ENCODE measurements at regions not wholly inside any gene's neighbourhood (a gene's known extent, or its start where the extent isn't known, plus 50 kb on each side); places are given as distances from the start of the nearest gene placed in this dataset.

- H3K9me1 ChIP-seq (ENCODE audit: control insufficient read depth, insufficient read depth, low read length), result no peaks in the 10 kb centered on the region
- intact Hi-C loops (cut with micrococcal nuclease) (loop anchor here (2.0 to 10.0 kb wide), 6 partner anchors 80 to 467 kb away; partner anchors contain the start of gene ZEB2), in situ Hi-C loops (cut with MboI) (no loop called here)
- H3K4me2 ChIP-seq (ENCODE audit: insufficient read depth, low read length), result peak overlapping the region; percentile 50; the same call in 1 of the 2 replicates
- ChIA-PET POLR2A (no interaction called here), CTCF (ENCODE audit: low intra/inter-chr PET ratio) (no interaction called here)
- peaks cover 0 to 26% of the 10 kb centered on the region in 2 experiments; a peak in 4 of 5 replicates for H3K4me1 ChIP-seq (replicated peaks in 1 of 2; ENCODE audit: control insufficient read depth in 2 of 2, insufficient read depth in 2 of 2, low read length in 2 of 2)
- H3K4me3 ChIP-seq, result no peak overlapping the region
- H3K9me3 ChIP-seq (replicated peaks; ENCODE audit: control insufficient read depth, insufficient read depth, low read depth, low read length), result 0 out of 2 replicates have a peak, but pooled peaks cover 1% of the 10 kb centered on the region
- TF ChIP-seq TRIM24 (IDR thresholded peaks at IDR 0.05) (0 out of 4 replicates have a peak, but pooled peaks of 1 of the 2 experiments have one; percentile 3), MEF2A (IDR thresholded peaks at IDR 0.05; ENCODE audit: control insufficient read depth, low read depth, low read length) (peak; percentile 71; the same call in 1 of the 2 replicates), MCM5 (IDR thresholded peaks at IDR 0.05; ENCODE audit: low read depth) (no peak), BRD4 (IDR thresholded peaks at IDR 0.05) (0 out of 2 replicates have a peak, but pooled peaks have one; percentile 41)
- peak; percentile 45; the same call in 2 of the 3 replicates for ATAC-seq
- H2AFZ ChIP-seq (ENCODE audit: low read depth, low read length), result peak overlapping the region; percentile 61
- WGBS (ENCODE audit: insufficient coverage, low coverage, missing lambda C conversion rate), result 0% methylated on average over 2 of the region's 2 CpGs
- H4K20me1 ChIP-seq (replicated peaks; ENCODE audit: control insufficient read depth, insufficient read depth, low read length), result no peaks in the 10 kb centered on the region
- H3K27me3 ChIP-seq (ENCODE audit: control insufficient read depth in 2 of 2, insufficient read depth in 2 of 2, low read length in 2 of 2), result no peaks in the 10 kb centered on the region
- H3K9ac ChIP-seq (ENCODE audit: insufficient read depth in 1 of 2, low read depth in 2 of 2, low read length in 2 of 2), result 0 out of 4 replicates have a peak overlapping the region, but pooled peaks of 1 of the 2 experiments have one; percentile 7
- H3K27ac ChIP-seq (ENCODE audit: extremely low read depth, low read depth, low read length), result peak overlapping the region; percentile 65
- no peaks in the 10 kb centered on the region for H3K79me2 ChIP-seq (ENCODE audit: control insufficient read depth, insufficient read depth, low read length)
- peak in 2 of 4 experiments; percentile 16 to 38 for DNase-seq (ENCODE audit: extremely low read depth in 1 of 4, low spot score in 3 of 4)
- FAIRE-seq, result no peak
- no TSS peak for BruUV-seq (replicated peaks)
- H3K36me3 ChIP-seq (ENCODE audit: control insufficient read depth, insufficient read depth, low read length), result no peaks in the 10 kb centered on the region
Observed at GRCh38 chr2:144151851-144152250, 368.1 kb downstream of the ZEB2 start.

DNA sequence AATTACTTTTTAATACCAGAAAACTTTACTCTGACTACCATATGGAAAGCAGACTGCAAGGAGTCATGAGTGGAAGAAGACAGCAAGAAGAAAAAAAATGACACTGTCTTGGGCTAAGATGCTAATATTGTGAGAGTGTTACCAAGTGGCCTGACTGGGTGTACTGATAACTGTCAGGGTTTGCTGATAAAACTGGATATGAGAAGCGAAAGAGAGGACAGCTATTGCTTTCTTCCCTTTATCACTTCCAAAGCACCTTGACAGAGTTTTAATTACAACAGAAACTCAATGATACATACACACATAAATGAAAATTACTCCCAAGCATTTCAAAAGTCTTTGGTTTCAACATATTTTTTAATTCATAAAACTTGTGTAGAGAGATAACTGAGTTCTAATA is 368.5 kb downstream of the ZEB2 start:
- peak; percentile 14 to 85 (median 47) for DNase-seq (ENCODE audit: extremely low read depth in 1 of 4, low spot score in 3 of 4)
- no peaks in the 10 kb centered on the region for H3K27me3 ChIP-seq (ENCODE audit: control insufficient read depth in 2 of 2, insufficient read depth in 2 of 2, low read length in 2 of 2)
- intact Hi-C loops (cut with micrococcal nuclease) (loop anchor here (2.0 to 10.0 kb wide), 5 partner anchors 81 to 467 kb away; partner anchors contain the start of gene ZEB2), in situ Hi-C loops (cut with MboI) (no loop called here)
- 0 out of 2 replicates have a peak overlapping the region, but pooled peaks have one; percentile 20 for H3K4me2 ChIP-seq (ENCODE audit: insufficient read depth, low read length)
- WGBS (ENCODE audit: insufficient coverage, low coverage, missing lambda C conversion rate), result 0% methylated on average over 1 of the region's 1 CpG
- no peaks in the 10 kb centered on the region for H3K79me2 ChIP-seq (ENCODE audit: control insufficient read depth, insufficient read depth, low read length)
- peak overlapping the region; percentile 65 for H3K27ac ChIP-seq (ENCODE audit: extremely low read depth, low read depth, low read length)
- no peak overlapping the region for H2AFZ ChIP-seq (ENCODE audit: low read depth, low read length)
- H3K9me1 ChIP-seq (ENCODE audit: control insufficient read depth, insufficient read depth, low read length), result no peaks in the 10 kb centered on the region
- ChIA-PET CTCF (ENCODE audit: low intra/inter-chr PET ratio) (no interaction called here), POLR2A (no interaction called here)
- peaks cover 0 to 26% of the 10 kb centered on the region in 2 experiments; a peak in 4 of 5 replicates for H3K4me1 ChIP-seq (replicated peaks in 1 of 2; ENCODE audit: control insufficient read depth in 2 of 2, insufficient read depth in 2 of 2, low read length in 2 of 2)
- no TSS peak for BruUV-seq (replicated peaks)
- FAIRE-seq, result peak; percentile 76
- no peaks in the 10 kb centered on the region for H3K36me3 ChIP-seq (ENCODE audit: control insufficient read depth, insufficient read depth, low read length)
- no peak overlapping the region for H3K9ac ChIP-seq (ENCODE audit: insufficient read depth in 1 of 2, low read depth in 2 of 2, low read length in 2 of 2)
- no peak overlapping the region for H3K4me3 ChIP-seq
- no peaks in the 10 kb centered on the region for H4K20me1 ChIP-seq (replicated peaks; ENCODE audit: control insufficient read depth, insufficient read depth, low read length)
- 0 out of 2 replicates have a peak, but pooled peaks cover 1% of the 10 kb centered on the region for H3K9me3 ChIP-seq (replicated peaks; ENCODE audit: control insufficient read depth, insufficient read depth, low read depth, low read length)
- peak; percentile 82 for ATAC-seq
- TF ChIP-seq CBFB (CRISPR knock-in tag; IDR thresholded peaks at IDR 0.05), result no peak
- TF ChIP-seq SMARCB1 (IDR thresholded peaks at IDR 0.05; ENCODE audit: insufficient read length, low read depth), result no peak
- TF ChIP-seq CREM (IDR thresholded peaks at IDR 0.05; ENCODE audit: low read depth), result peak; percentile 45; the same call in 1 of the 2 replicates
- no peak for TF ChIP-seq HMG20B (CRISPR knock-in tag; IDR thresholded peaks at IDR 0.05)
- TF ChIP-seq MBD2 (IDR thresholded peaks at IDR 0.05; ENCODE audit: borderline replicate concordance, low read depth), result 0 out of 2 replicates have a peak, but pooled peaks have one; percentile 39
- no peak for TF ChIP-seq TCF7L2 (IDR thresholded peaks at IDR 0.05; ENCODE audit: low read depth, low read length)
- TF ChIP-seq GTF3C2 (IDR thresholded peaks at IDR 0.05; ENCODE audit: borderline replicate concordance, extremely low read depth, insufficient read length), result no peak
- TF ChIP-seq SLC30A9 (CRISPR knock-in tag; IDR thresholded peaks at IDR 0.05), result no peak
- no peak for TF ChIP-seq NELFE (IDR thresholded peaks at IDR 0.05; ENCODE audit: insufficient read depth, insufficient read length)
- TF ChIP-seq ZNF41 (CRISPR knock-in tag; conservative IDR thresholded peaks at IDR 0.05), result no peak
- TF ChIP-seq STAG1 (CRISPR knock-in tag; IDR thresholded peaks at IDR 0.05; ENCODE audit: borderline replicate concordance), result no peak
